GM19023 (cell line): ENCODE measurements at regions not wholly inside any gene's neighbourhood (a gene's known extent, or its start where the extent isn't known, plus 50 kb on each side); places are given as distances from the start of the nearest gene placed in this dataset.
"Not testable (repeated sequence)": the region's sequence is repeated elsewhere in the genome, so short reads cannot be mapped to it uniquely, and the experiment has no call there.

ENCODE experiments used
- ATAC-seq: cut with Tn5 transposase; IDR thresholded peaks from one replicate; pipeline ENCODE4 v1.9.1; 2021; ENCODE audit warnings: mild to moderate bottlenecking, moderate library complexity; ENCODE audit not compliant: unreplicated experiment

- ATAC-seq: no peak
Measured at GRCh38 chr6:91055959-91056358, 469.1 kb upstream of the MAP3K7 start.

GRCh38 chr6:91052473-91053450 lies 465.9 kb upstream of the MAP3K7 start:
- ATAC-seq: not testable (repeated sequence)

- no peak for ATAC-seq
Measured at GRCh38 chr6:91045161-91045560, 458.3 kb upstream of the MAP3K7 start.

GRCh38 chr6:91043751-91044150 lies 456.9 kb upstream of the MAP3K7 start:
- ATAC-seq: no peak

GRCh38 chr6:91042656-91043055 lies 455.8 kb upstream of the MAP3K7 start:
- no peak for ATAC-seq

GRCh38 chr6:91033964-91034363 lies 447.1 kb upstream of the MAP3K7 start:
- ATAC-seq: no peak

GRCh38 chr6:91031581-91031980 lies 444.7 kb upstream of the MAP3K7 start:
- ATAC-seq: no peak

- ATAC-seq: no peak
Measured at GRCh38 chr6:91029211-91029610, 442.3 kb upstream of the MAP3K7 start.

- ATAC-seq: no peak
Measured at GRCh38 chr6:91023529-91023928, 436.7 kb upstream of the MAP3K7 start.

GRCh38 chr6:91020744-91021143 lies 433.9 kb upstream of the MAP3K7 start:
- ATAC-seq: peak; percentile 78

- no peak for ATAC-seq
Measured at GRCh38 chr6:91018586-91018985, 431.7 kb upstream of the MAP3K7 start.

- ATAC-seq: no peak
Measured at GRCh38 chr6:91013511-91013910, 426.6 kb upstream of the MAP3K7 start.

GRCh38 chr6:90997076-90997475 lies 410.2 kb upstream of the MAP3K7 start:
- no peak for ATAC-seq

- ATAC-seq: no peak
Measured at GRCh38 chr6:90993770-90994169, 406.9 kb upstream of the MAP3K7 start.

GRCh38 chr6:90989763-90990162 lies 402.9 kb upstream of the MAP3K7 start:
- no peak for ATAC-seq

GRCh38 chr6:90984066-90984465 lies 397.2 kb upstream of the MAP3K7 start:
- ATAC-seq: no peak

GRCh38 chr6:90983462-90983861 lies 396.6 kb upstream of the MAP3K7 start:
- no peak for ATAC-seq

- no peak for ATAC-seq
Measured at GRCh38 chr6:90982581-90982980, 395.7 kb upstream of the MAP3K7 start.

GRCh38 chr6:90982051-90982450 lies 395.2 kb upstream of the MAP3K7 start:
- ATAC-seq: no peak

GRCh38 chr6:90978046-90978445 lies 391.2 kb upstream of the MAP3K7 start:
- no peak for ATAC-seq

- no peak for ATAC-seq
Measured at GRCh38 chr6:90977513-90977912, 390.6 kb upstream of the MAP3K7 start.

GRCh38 chr6:90976341-90976740 lies 389.5 kb upstream of the MAP3K7 start:
- no peak for ATAC-seq

- ATAC-seq: no peak
Measured at GRCh38 chr6:90975741-90976140, 388.9 kb upstream of the MAP3K7 start.
